GM12878 (cell line): ENCODE measurements at regions not wholly inside any gene's neighbourhood (a gene's known extent, or its start where the extent isn't known, plus 50 kb on each side); places are given as distances from the start of the nearest gene placed in this dataset.

Source experiments
- ATAC-seq: fragments of 200-7000 bp; cut with Tn5 transposase; 3 replicates; pipeline ENCODE4 v1.9.1; 2020; ENCODE audit warnings: mild to moderate bottlenecking, moderate library complexity
- BruUV-seq: library from RNA; stranded (reverse); fragments of 400-500 nt; replicated peaks from 2 replicates; lab custom pipeline; 2021; lab: Mats Ljungman, UMichigan
- CTCF ChIA-PET: fragments of 300-600 bp; sonication (Branson Sonifier 250); formaldehyde crosslinking; extraction: SDS; loops from one replicate; lab custom pipeline; 2021; ENCODE audit warnings: inconsistent platforms; lab: Yijun Ruan, JAX
- POLR2A ChIA-PET: fragments of 350-600 bp; formaldehyde crosslinking; extraction: SDS; loops from one replicate; lab custom pipeline; 2021; ENCODE audit warnings: inconsistent platforms; lab: Charles Lee
- RAD21 ChIA-PET: fragments of 300-600 bp; sonication (Branson Sonifier 250); formaldehyde crosslinking; loops from one replicate; lab custom pipeline; 2023; ENCODE audit warnings: antibody characterized with exemption; ENCODE audit not compliant: unreplicated experiment; lab: Charles Lee
- SMC1A ChIA-PET: fragments of 300-600 bp; sonication (Branson Sonifier 250); formaldehyde crosslinking; loops from one replicate; lab custom pipeline; 2023; ENCODE audit not compliant: unreplicated experiment, uncharacterized antibody; lab: Charles Lee
- DNase-seq: peaks from one replicate; pipeline ENCODE4 v3.0.0-alpha.2; 2011; ENCODE audit warnings: low read depth, low spot score
- FAIRE-seq: peaks from 3 replicates; lab custom pipeline; 2011; peaks lifted over from hg19 to GRCh38; lab: Jason Lieb, UNC
- H2AFZ ChIP-seq: 2 replicates; pipeline ENCODE4 v1.6.0; 2011; ENCODE audit warnings: low read depth, low read length, control low read depth; ENCODE audit not compliant: control insufficient read depth
- H3K27ac ChIP-seq: 2 replicates; pipeline ENCODE4 v1.5.1; 2011; ENCODE audit warnings: control low read depth; ENCODE audit not compliant: control insufficient read depth, insufficient read depth
- H3K27me3 ChIP-seq, 2 experiments: replicated peaks in 1 of 2; 2 replicates each; pipeline versions ENCODE4 v1.6.0 to v1.6.1; 2011; ENCODE audit warnings: low read length in 1 of 2; ENCODE audit not compliant: control insufficient read depth in 2 of 2, insufficient read depth in 2 of 2
- H3K36me3 ChIP-seq, 2 experiments: 2 replicates each; pipeline ENCODE4 v1.5.1; 2011; ENCODE audit warnings: low read length in 1 of 2; ENCODE audit not compliant: control insufficient read depth in 2 of 2, insufficient read depth in 2 of 2
- H3K4me1 ChIP-seq: 2 replicates; pipeline ENCODE4 v1.6.1; 2011; ENCODE audit warnings: mild to moderate bottlenecking, low read length, moderate library complexity, mixed read lengths; ENCODE audit not compliant: control insufficient read depth, insufficient read depth
- H3K4me2 ChIP-seq: 2 replicates; pipeline ENCODE4 v1.6.0; 2011; ENCODE audit warnings: control low read depth; ENCODE audit not compliant: control insufficient read depth, insufficient read depth
- H3K4me3 ChIP-seq: fragments of 200-600 bp; sonication (generic); 2 replicates; pipeline ENCODE4 v1.5.1; 2016
- H3K79me2 ChIP-seq: 2 replicates; pipeline ENCODE4 v1.6.0; 2011; ENCODE audit warnings: low read length; ENCODE audit not compliant: control insufficient read depth, insufficient read depth
- H3K9ac ChIP-seq: 2 replicates; pipeline ENCODE4 v1.8.0; 2011; ENCODE audit warnings: low read length, control low read depth, mixed read lengths; ENCODE audit not compliant: control insufficient read depth, insufficient read depth
- H3K9me3 ChIP-seq: replicated peaks from 3 replicates; pipeline ENCODE4 v1.5.1; 2011; ENCODE audit warnings: mild to moderate bottlenecking, low read length; ENCODE audit not compliant: control insufficient read depth, insufficient read depth
- H4K20me1 ChIP-seq: 2 replicates; pipeline ENCODE4 v1.6.0; 2011; ENCODE audit not compliant: control insufficient read depth, insufficient read depth
- CBX5 ChIP-seq: sonication (generic); IDR thresholded peaks from 2 replicates; pipeline ENCODE4 v1.6.1; 2016; ENCODE audit warnings: low read depth, moderate library complexity, mild to moderate bottlenecking, inconsistent platforms
- GATAD2B ChIP-seq: fragments of 450-650 bp; conservative IDR thresholded peaks from 2 replicates; pipeline ENCODE4 v1.6.1; 2017; ENCODE audit warnings: low read depth, mild to moderate bottlenecking, moderate library complexity
- HDGF ChIP-seq: fragments of 450-650 bp; IDR thresholded peaks from 2 replicates; pipeline ENCODE4 v1.6.1; 2016; ENCODE audit warnings: antibody characterized with exemption
- MEF2A ChIP-seq: IDR thresholded peaks from 2 replicates; pipeline ENCODE4 v1.6.1; 2011; ENCODE audit warnings: low read depth, mild to moderate bottlenecking, low read length, moderate library complexity; ENCODE audit not compliant: insufficient read depth
- NFYB ChIP-seq: IDR thresholded peaks from 2 replicates; pipeline ENCODE4 v1.6.1; 2011; ENCODE audit warnings: low read depth, mild to moderate bottlenecking, low read length, improper control_type of control experiment, moderate library complexity; ENCODE audit not compliant: insufficient read depth
- POLR2AphosphoS5 ChIP-seq: IDR thresholded peaks from 2 replicates; pipeline ENCODE4 v1.6.1; 2011; ENCODE audit warnings: mild to moderate bottlenecking, low read length, inconsistent platforms
- RELA ChIP-seq: fragments of 450-650 bp; IDR thresholded peaks from 2 replicates; pipeline ENCODE4 v1.8.0; 2014; ENCODE audit warnings: borderline replicate concordance; ENCODE audit not compliant: partially characterized antibody
- ZBED1 ChIP-seq: IDR thresholded peaks from 2 replicates; pipeline ENCODE4 v1.6.1; 2016; ENCODE audit warnings: borderline replicate concordance
- WGBS: methylation state at CpG from one replicate; pipeline ENCODE4 v1.1.6; 2016; ENCODE audit warnings: low lambda C conversion rate; ENCODE audit not compliant: insufficient replicate concordance, insufficient coverage; ENCODE audit errors: missing lambda C conversion rate; 5-methylcytosine and 5-hydroxymethylcytosine counted together
- in situ Hi-C: fragments of 300-500 bp; cut with MboI; formaldehyde crosslinking; loops from 9 replicates; pipeline ENCODE4 v1.14.3; 2018; ENCODE audit warnings: mixed read lengths
- intact Hi-C: fragments of 100-400 bp; cut with micrococcal nuclease; formaldehyde crosslinking; loops from one replicate; pipeline ENCODE4 v1.14.2; 2022; ENCODE audit not compliant: unreplicated experiment
- TF ChIP-seq, protein P1 (sequence below): IDR thresholded peaks from 2 replicates; pipeline ENCODE4 v1.6.1; 2011; ENCODE audit warnings: low read depth, mild to moderate bottlenecking, low read length, moderate library complexity, borderline replicate concordance; ENCODE audit errors: extremely low read depth

DNA sequence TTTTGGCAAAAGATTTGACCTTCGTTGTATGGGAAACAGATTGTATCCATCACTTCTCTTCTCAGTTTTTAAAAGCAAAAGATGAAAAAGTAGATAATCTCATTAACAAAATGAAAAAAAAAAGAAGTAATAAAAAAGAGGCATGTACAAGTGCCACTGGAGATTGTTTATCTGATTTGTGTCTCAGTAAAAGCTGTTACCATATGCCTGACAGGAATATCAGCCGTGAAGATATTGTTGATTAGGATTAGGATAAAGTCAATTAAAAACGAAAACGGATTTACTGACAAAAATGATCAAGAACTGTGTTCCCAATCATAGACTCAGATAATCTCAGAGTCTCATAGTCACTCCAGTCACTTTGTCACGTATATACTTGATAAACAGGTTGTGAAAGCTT, 842.1 kb upstream of the SLC10A2 start (continued):
- TF ChIP-seq, protein P1, sequence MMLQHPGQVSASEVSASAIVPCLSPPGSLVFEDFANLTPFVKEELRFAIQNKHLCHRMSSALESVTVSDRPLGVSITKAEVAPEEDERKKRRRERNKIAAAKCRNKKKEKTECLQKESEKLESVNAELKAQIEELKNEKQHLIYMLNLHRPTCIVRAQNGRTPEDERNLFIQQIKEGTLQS, result no peak
- no peak for TF ChIP-seq ZBED1
- TF ChIP-seq, all 136 proteins: peak for 0

DNA sequence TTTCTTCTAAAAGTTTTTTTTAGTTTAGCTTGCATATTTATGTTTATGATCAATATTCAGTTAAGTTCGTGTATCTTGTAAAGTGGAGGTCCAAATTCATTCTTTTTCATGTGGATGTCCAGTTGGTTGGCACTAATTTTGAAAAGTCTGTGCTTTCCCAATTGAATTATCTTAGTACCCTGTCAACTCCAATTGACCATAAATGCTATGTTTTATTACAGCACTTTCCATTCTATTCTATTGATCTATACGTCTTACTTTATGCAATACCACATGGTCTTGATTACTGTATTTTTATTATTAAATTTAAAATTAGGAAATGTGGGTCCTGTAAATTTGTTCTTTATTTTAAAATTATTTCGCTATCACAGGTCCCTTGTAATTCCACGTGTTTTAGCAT, 837.6 kb upstream of the SLC10A2 start:
- ChIA-PET POLR2A (no interaction called here), SMC1A (no interaction called here), RAD21 (no interaction called here), CTCF (no interaction called here)
- FAIRE-seq (no peak), ATAC-seq (no peak), DNase-seq (no peak)
- H3K9me3 ChIP-seq, result no peaks in the 10 kb centered on the region
- H3K4me2 ChIP-seq, result no peak overlapping the region
- H2AFZ ChIP-seq, result no peak overlapping the region
- in situ Hi-C loops, result no loop called here
- no peaks in the 10 kb centered on the region for H3K27me3 ChIP-seq
- no peaks in the 10 kb centered on the region for H4K20me1 ChIP-seq
- no peaks in the 10 kb centered on the region for H3K4me1 ChIP-seq
- no peaks in the 10 kb centered on the region for H3K36me3 ChIP-seq
- WGBS, result 4% methylated on average over 4 of the region's 4 CpGs
- BruUV-seq, result no TSS peak
- no peak overlapping the region for H3K9ac ChIP-seq
- H3K4me3 ChIP-seq, result no peak overlapping the region
- H3K27ac ChIP-seq, result no peak overlapping the region
- no peak for TF ChIP-seq POLR2AphosphoS5
- TF ChIP-seq CBX5, result no peak
- no peak for TF ChIP-seq HDGF
- no peak for TF ChIP-seq MEF2A
- TF ChIP-seq RELA, result no peak
- TF ChIP-seq GATAD2B, result no peak
- no peak for TF ChIP-seq NFYB
- H3K79me2 ChIP-seq, result no peaks in the 10 kb centered on the region
- intact Hi-C loops, result no loop called here
